ENCODE measurements at regions not wholly inside any gene's neighbourhood (a gene's known extent, or its start where the extent isn't known, plus 50 kb on each side); places are given as distances from the start of the nearest gene placed in this dataset.
"Not testable (repeated sequence)": the region's sequence is repeated elsewhere in the genome, so short reads cannot be mapped to it uniquely, and the experiment has no call there.

- TF ChIP-seq POLR2A (IDR thresholded peaks at IDR 0.05; ENCODE audit: low read depth, low read length), result no peak
- FAIRE-seq, result no peak
- DNase-seq (ENCODE audit: insufficient read length, low spot score), result no peak
Observed at GRCh38 chr9:30522486-30522885, 1862.0 kb upstream of the ACO1 start.

GRCh38 chr9:30524311-30524710 lies 1860.1 kb upstream of the ACO1 start:
- TF ChIP-seq POLR2A (IDR thresholded peaks at IDR 0.05; ENCODE audit: low read depth, low read length), result no peak
- DNase-seq (ENCODE audit: insufficient read length, low spot score), result no peak
- no peak for FAIRE-seq

- TF ChIP-seq POLR2A (IDR thresholded peaks at IDR 0.05; ENCODE audit: low read depth, low read length), result no peak
Observed at GRCh38 chr9:30534455-30534854, 1850.0 kb upstream of the ACO1 start.

DNA sequence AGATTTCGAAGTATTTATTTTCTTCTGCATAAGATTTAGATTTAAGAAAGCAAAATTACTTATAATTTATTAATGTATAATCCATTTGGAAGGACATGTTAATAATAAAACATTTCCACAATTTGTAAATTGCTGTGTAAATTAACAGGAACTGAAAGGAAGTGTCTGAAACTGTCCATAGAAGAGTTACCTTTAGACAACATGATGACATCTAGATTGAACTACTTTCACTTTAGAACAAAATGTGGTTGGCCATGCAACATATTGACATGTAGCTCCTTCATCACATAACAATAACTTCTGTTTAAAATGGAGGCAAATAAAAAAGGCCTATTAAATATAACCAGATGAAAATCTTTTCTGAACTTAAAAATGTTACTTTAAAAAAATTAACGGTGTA lies 1849.5 kb upstream of the ACO1 start:
- no peak for FAIRE-seq
- TF ChIP-seq POLR2A (IDR thresholded peaks at IDR 0.05; ENCODE audit: low read depth, low read length), result no peak

More at GRCh38 chr9:30534455-30534854, 1850.0 kb upstream of the ACO1 start:
- DNase-seq (ENCODE audit: insufficient read length, low spot score) (no peak), FAIRE-seq (no peak)

GRCh38 chr9:30536494-30536893 lies 1847.9 kb upstream of the ACO1 start:
- no peak for DNase-seq (ENCODE audit: insufficient read length, low spot score)
- TF ChIP-seq POLR2A (IDR thresholded peaks at IDR 0.05; ENCODE audit: low read depth, low read length), result no peak
- FAIRE-seq, result no peak

More for the DNA sequence above, 1849.5 kb upstream of the ACO1 start:
- DNase-seq (ENCODE audit: insufficient read length, low spot score), result no peak

- not testable (repeated sequence) for FAIRE-seq; DNase-seq (ENCODE audit: insufficient read length, low spot score)
Observed at GRCh38 chr9:30539696-30540095, 1844.7 kb upstream of the ACO1 start.

GRCh38 chr9:30574355-30575151 lies 1809.9 kb upstream of the ACO1 start:
- no peak for TF ChIP-seq POLR2A (IDR thresholded peaks at IDR 0.05; ENCODE audit: low read depth, low read length)

DNA sequence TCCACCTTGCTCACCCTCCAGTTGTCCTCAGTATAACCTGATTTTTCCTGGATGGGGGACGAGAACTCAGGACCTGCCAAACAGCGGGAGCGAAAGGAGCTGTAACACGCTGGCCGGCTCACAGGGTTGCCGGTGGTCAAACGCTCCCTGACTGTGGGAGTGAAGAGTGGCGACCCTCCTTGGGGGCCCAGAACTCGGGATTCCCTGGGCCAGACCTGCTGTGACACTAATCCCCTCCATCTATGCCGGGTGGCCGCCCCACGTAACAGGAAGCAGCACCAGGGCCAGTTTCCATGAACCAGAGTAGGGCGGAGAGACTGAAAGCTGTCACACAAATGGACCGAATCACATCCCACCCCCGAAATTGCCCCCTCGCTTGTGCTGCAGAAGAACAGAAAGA lies 1809.2 kb upstream of the ACO1 start:
- DNase-seq (ENCODE audit: insufficient read length, low spot score) (no peak), FAIRE-seq (no peak)
- no peak for TF ChIP-seq POLR2A (IDR thresholded peaks at IDR 0.05; ENCODE audit: low read depth, low read length)

More at GRCh38 chr9:30574355-30575151, 1809.9 kb upstream of the ACO1 start:
- no peak for DNase-seq (ENCODE audit: insufficient read length, low spot score)
- FAIRE-seq, result no peak

DNA sequence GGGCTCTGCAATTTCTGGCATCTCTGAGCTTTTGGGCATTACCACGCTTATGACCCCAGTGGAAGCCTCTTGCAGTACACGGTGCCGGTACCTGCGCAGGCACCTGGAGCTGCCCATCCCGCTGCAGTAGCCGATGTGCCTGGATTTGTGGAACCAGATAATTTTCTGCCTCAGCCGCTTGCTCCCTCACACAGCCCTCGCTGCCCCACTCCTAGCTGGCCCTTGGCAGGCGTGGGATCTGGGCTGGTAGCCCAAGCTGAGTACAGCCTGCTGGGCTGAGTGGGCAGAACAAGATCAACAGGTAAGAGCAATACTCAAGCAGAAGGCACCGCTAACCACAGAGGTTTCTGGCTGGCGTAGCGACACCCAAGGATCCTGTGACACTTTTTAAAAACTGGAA lies 1808.8 kb upstream of the ACO1 start:
- no peak for DNase-seq (ENCODE audit: insufficient read length, low spot score)
- FAIRE-seq, result no peak
- no peak for TF ChIP-seq POLR2A (IDR thresholded peaks at IDR 0.05; ENCODE audit: low read depth, low read length)

GRCh38 chr9:30579810-30580209 lies 1804.6 kb upstream of the ACO1 start:
- no peak for TF ChIP-seq POLR2A (IDR thresholded peaks at IDR 0.05; ENCODE audit: low read depth, low read length)

GRCh38 chr9:30582240-30582639 lies 1802.2 kb upstream of the ACO1 start:
- no peak for FAIRE-seq
- no peak for DNase-seq (ENCODE audit: insufficient read length, low spot score)
- TF ChIP-seq POLR2A (IDR thresholded peaks at IDR 0.05; ENCODE audit: low read depth, low read length), result no peak

More at GRCh38 chr9:30579810-30580209, 1804.6 kb upstream of the ACO1 start:
- no peak for DNase-seq (ENCODE audit: insufficient read length, low spot score)
- no peak for FAIRE-seq

- FAIRE-seq (no peak), DNase-seq (ENCODE audit: insufficient read length, low spot score) (no peak)
- no peak for TF ChIP-seq POLR2A (IDR thresholded peaks at IDR 0.05; ENCODE audit: low read depth, low read length)
Observed at GRCh38 chr9:30584559-30584958, 1799.9 kb upstream of the ACO1 start.

DNA sequence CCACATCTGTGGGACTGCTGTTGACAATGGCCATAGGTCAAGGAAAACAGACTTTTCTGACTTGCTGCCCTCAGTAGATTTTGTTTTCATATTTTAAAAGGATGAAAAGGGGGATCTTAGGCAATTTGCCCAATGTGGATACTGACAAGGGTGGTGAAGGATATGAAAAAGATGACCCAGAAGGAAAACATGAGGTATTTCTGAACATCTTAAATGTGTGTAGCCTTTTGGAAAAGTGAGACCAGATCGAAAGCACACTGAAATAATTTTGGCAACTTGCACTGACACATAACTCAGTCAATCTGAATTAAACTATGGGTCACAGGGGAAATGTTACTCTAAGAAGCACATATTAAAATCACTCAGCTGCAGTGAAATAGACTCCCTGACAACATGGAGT lies 1793.0 kb upstream of the ACO1 start:
- FAIRE-seq (no peak), DNase-seq (ENCODE audit: insufficient read length, low spot score) (no peak)
- no peak for TF ChIP-seq POLR2A (IDR thresholded peaks at IDR 0.05; ENCODE audit: low read depth, low read length)

DNA sequence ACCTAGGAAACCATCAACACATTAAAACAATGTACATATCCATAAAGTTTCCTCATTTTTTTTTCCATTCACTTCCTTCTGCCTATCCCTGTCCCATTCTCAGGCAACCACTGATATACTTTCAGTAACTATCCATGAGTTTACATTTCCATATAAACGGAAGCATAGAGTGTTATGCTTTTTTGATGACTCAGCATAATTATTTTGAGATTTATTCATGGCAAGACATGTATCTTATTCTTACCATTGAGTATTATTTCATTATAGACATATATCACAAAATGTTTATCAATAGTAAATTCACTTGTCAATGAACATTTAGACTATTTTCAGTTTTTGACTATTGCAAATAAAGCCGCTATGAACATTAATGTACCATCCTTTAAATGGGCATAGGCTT lies 1786.8 kb upstream of the ACO1 start:
- no peak for TF ChIP-seq POLR2A (IDR thresholded peaks at IDR 0.05; ENCODE audit: low read depth, low read length)
- DNase-seq (ENCODE audit: insufficient read length, low spot score) (no peak), FAIRE-seq (no peak)

DNA sequence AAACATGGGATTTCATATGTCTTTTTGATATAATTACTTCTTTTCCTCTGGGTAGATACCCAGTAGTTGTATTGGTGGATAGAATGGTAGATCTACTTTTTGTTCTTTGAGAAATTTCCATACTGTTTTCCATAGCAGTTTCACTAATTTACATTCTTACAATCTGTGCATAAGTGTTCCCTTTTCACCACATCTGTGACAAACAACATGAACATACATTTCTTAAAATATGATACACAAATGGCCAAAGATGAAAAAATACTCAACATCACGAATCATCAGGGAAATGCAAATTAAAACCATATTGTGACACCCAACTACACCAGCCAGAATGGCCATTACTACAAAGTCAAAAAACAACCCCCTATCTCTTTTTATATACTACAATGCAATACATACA lies 1778.5 kb upstream of the ACO1 start:
- DNase-seq (ENCODE audit: insufficient read length, low spot score) (no peak), FAIRE-seq (no peak)
- no peak for TF ChIP-seq POLR2A (IDR thresholded peaks at IDR 0.05; ENCODE audit: low read depth, low read length)

Data from H54 (cell line).